ENCODE measurements at regions not wholly inside any gene's neighbourhood (a gene's known extent, or its start where the extent isn't known, plus 50 kb on each side); places are given as distances from the start of the nearest gene placed in this dataset.
A peak's percentile ranks its signal among the peaks of the same experiment; 100 is the strongest.

DNA sequence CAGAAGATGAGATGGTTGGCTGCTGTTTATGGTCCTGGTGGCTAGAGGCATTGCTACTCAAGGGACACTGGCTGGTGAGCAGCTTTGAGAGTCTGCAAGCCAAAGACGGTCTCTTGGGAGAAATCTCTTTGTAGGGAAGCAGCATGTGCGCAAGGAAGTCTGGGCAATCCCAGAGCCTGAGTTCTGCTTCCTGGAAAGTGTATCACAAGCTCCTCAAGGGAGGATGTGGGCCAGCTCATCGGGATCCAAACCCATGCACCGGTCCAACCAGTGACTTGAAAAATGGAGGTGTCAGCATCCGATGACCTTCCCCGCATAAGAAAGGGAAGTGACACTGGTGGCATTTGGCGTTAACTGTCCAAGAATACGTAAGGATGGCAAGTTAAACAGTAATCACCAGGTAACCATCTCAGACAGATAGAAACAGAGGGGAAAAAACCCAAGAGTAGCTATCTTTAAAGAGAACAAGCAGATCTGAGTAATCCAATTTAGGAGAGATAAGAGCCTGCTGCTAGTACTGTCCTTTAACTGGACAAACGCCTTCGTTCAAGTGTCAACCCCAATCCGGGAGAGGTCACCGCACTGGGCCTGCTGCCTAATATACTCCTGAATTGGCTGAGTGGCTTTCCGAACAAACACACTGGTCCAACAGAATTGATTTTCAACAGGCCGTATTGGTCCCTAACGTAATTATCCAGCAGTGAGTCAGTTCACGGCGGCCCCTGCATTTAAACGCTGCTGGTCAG lies 303.0 kb upstream of the ZFHX3 start:
- Histone ChIP-seq H3F3A (replicated peaks; ENCODE audit: insufficient read depth) (no peaks in the 10 kb centered on the region), H3K79me2 (ENCODE audit: insufficient read depth) (no peaks in the 10 kb centered on the region), H3K27ac (ENCODE audit: low read depth in 2 of 2, low read length in 1 of 2) (no peak overlapping the region), H3K9me3 (no peaks in the 10 kb centered on the region), H3K36me3 (replicated peaks in 1 of 2; ENCODE audit: control insufficient read depth in 1 of 2, insufficient read depth in 2 of 2, low read length in 1 of 2) (no peaks in the 10 kb centered on the region), H4K20me1 (ENCODE audit: insufficient read depth) (no peaks in the 10 kb centered on the region), H3K4me3 (ENCODE audit: low read depth in 2 of 2, low read length in 1 of 2) (no peak overlapping the region), H3K9ac (no peak overlapping the region), H3K4me2 (no peak overlapping the region), H2AFZ (ENCODE audit: low read depth) (no peak overlapping the region), H3K9me2 (no peaks in the 10 kb centered on the region), H3K4me1 (ENCODE audit: control insufficient read depth in 1 of 2, insufficient read depth in 2 of 2, low read depth in 1 of 2, low read length in 1 of 2) (peaks cover 0 to 15% of the 10 kb centered on the region in 2 experiments; a peak in 1 of 4 replicates), H3K27me3 (ENCODE audit: insufficient read depth) (no peaks in the 10 kb centered on the region)
- DNase-seq, result peak; percentile 21
- TF ChIP-seq GATA2 (CRISPR knock-in tag; IDR thresholded peaks at IDR 0.05) (peak; percentile 62; the same call in 1 of the 2 replicates), POLR2AphosphoS5 (IDR thresholded peaks at IDR 0.05; ENCODE audit: low read depth, low read length) (no peak), FOSL2 (IDR thresholded peaks at IDR 0.05; ENCODE audit: borderline replicate concordance, low read depth) (no peak), MEF2A (IDR thresholded peaks at IDR 0.05; ENCODE audit: borderline replicate concordance, low read depth) (no peak), REST (IDR thresholded peaks at IDR 0.05; ENCODE audit: low read depth, low read length) (no peak)
- ChIA-PET CTCF (interaction anchor here (0.6 kb wide), 1 partner anchor 17 kb away, joined by 3 read pairs; no protein-coding TSS in a partner anchor), POLR2A (no interaction called here)
- 75% methylated on average over 15 of the region's 18 CpGs for WGBS (ENCODE audit: low lambda C conversion rate)

- H3K27ac ChIP-seq (ENCODE audit: low read depth in 2 of 2, low read length in 1 of 2), result no peak overlapping the region
- H3K4me1 ChIP-seq (ENCODE audit: control insufficient read depth in 1 of 2, insufficient read depth in 2 of 2, low read depth in 1 of 2, low read length in 1 of 2), result peaks cover 0 to 15% of the 10 kb centered on the region in 2 experiments; a peak in 1 of 4 replicates
- no peak overlapping the region for H3K9ac ChIP-seq
- TF ChIP-seq CHD2 (IDR thresholded peaks at IDR 0.05; ENCODE audit: low read length, partially characterized antibody) (no peak), NRF1 (IDR thresholded peaks at IDR 0.05; ENCODE audit: low read depth, low read length) (no peak), EP300 (IDR thresholded peaks at IDR 0.05; ENCODE audit: borderline replicate concordance in 1 of 2, low read depth in 1 of 2, low read length in 1 of 2) (no peak)
- H3K9me3 ChIP-seq, result no peaks in the 10 kb centered on the region
- DNase-seq, result no peak
- H3K9me2 ChIP-seq, result no peaks in the 10 kb centered on the region
- 62% methylated on average over 7 of the region's 7 CpGs for WGBS (ENCODE audit: low lambda C conversion rate)
- no peaks in the 10 kb centered on the region for H3K27me3 ChIP-seq (ENCODE audit: insufficient read depth)
- ChIA-PET CTCF (interaction anchor here (0.6 to 1.2 kb wide), 2 partner anchors 15 to 72 kb away, joined by 3 read pairs; no protein-coding TSS in a partner anchor), POLR2A (no interaction called here)
- H3K36me3 ChIP-seq (replicated peaks in 1 of 2; ENCODE audit: control insufficient read depth in 1 of 2, insufficient read depth in 2 of 2, low read length in 1 of 2), result no peaks in the 10 kb centered on the region
- no peak overlapping the region for H2AFZ ChIP-seq (ENCODE audit: low read depth)
- H3K4me2 ChIP-seq, result no peak overlapping the region
- H4K20me1 ChIP-seq (ENCODE audit: insufficient read depth), result no peaks in the 10 kb centered on the region
- no peak overlapping the region for H3K4me3 ChIP-seq (ENCODE audit: low read depth in 2 of 2, low read length in 1 of 2)
- no peaks in the 10 kb centered on the region for H3F3A ChIP-seq (replicated peaks; ENCODE audit: insufficient read depth)
- H3K79me2 ChIP-seq (ENCODE audit: insufficient read depth), result no peaks in the 10 kb centered on the region
Observed at GRCh38 chr16:73347500-73348375, 299.8 kb upstream of the ZFHX3 start.

Measured in SK-N-SH (cell line).